ENCODE measurements at regions not wholly inside any gene's neighbourhood (a gene's known extent, or its start where the extent isn't known, plus 50 kb on each side); places are given as distances from the start of the nearest gene placed in this dataset.

GRCh38 chr12:123063535-123063934, 83.1 kb downstream of the ARL6IP4 start:
- no peak for TF ChIP-seq POLR2AphosphoS5 (IDR thresholded peaks at IDR 0.05; ENCODE audit: low read depth, low read length)
- peak in 2 of 3 experiments; percentile 44 to 52; a peak in 4 of 6 replicates for TF ChIP-seq CTCF (IDR thresholded peaks at IDR 0.05 in 2 of 3, conservative IDR thresholded peaks at IDR 0.05 in 1 of 3; ENCODE audit: borderline replicate concordance in 1 of 3, insufficient read depth in 1 of 3, low read depth in 2 of 3, low read length in 2 of 3)
- no peak for TF ChIP-seq EZH2 (IDR thresholded peaks at IDR 0.05)
- no peak for TF ChIP-seq POLR2A (IDR thresholded peaks at IDR 0.05; ENCODE audit: borderline replicate concordance, extremely low read depth, insufficient read depth, insufficient read length)
- TF ChIP-seq ZBTB33 (IDR thresholded peaks at IDR 0.05; ENCODE audit: extremely low read depth, insufficient replicate concordance, low read length): no peak
- TF ChIP-seq FOSL1 (IDR thresholded peaks at IDR 0.05; ENCODE audit: low read depth): no peak
- TF ChIP-seq REST (IDR thresholded peaks at IDR 0.05; ENCODE audit: low read depth): no peak
- no peak for TF ChIP-seq ATF3 (IDR thresholded peaks at IDR 0.05)
- TF ChIP-seq MAX (IDR thresholded peaks at IDR 0.05): no peak
- TF ChIP-seq ZNF274 (IDR thresholded peaks at IDR 0.05; ENCODE audit: low read depth, low read length): no peak
- TF ChIP-seq JUND (IDR thresholded peaks at IDR 0.05): no peak
- TF ChIP-seq YY1 (IDR thresholded peaks at IDR 0.05; ENCODE audit: extremely low read depth, insufficient replicate concordance, low read depth, low read length): no peak

Measured in HCT116 (cell line).